HAP-1 (cell line): ENCODE measurements at regions not wholly inside any gene's neighbourhood (a gene's known extent, or its start where the extent isn't known, plus 50 kb on each side); places are given as distances from the start of the nearest gene placed in this dataset.

ENCODE experiments used
- DNase-seq, 2 experiments: peaks; one replicate each; pipeline ENCODE4 v3.0.0-alpha.2; 2016 to 2020; ENCODE audit warnings: low spot score in 2 of 2
- H3K27me3 ChIP-seq: fragments of 250-450 bp; sonication (Bioruptor Pico); 2 replicates; pipeline ENCODE4 v1.5.1; 2020; ENCODE audit warnings: low read depth, mild to moderate bottlenecking, moderate library complexity
- H3K36me3 ChIP-seq: fragments of 250-450 bp; sonication (Bioruptor Pico); replicated peaks from 2 replicates; pipeline ENCODE4 v1.5.1; 2020; ENCODE audit warnings: mild to moderate bottlenecking
- H3K4me1 ChIP-seq: fragments of 250-450 bp; sonication (Bioruptor Pico); 2 replicates; pipeline ENCODE4 v1.5.1; 2020; ENCODE audit warnings: mild to moderate bottlenecking
- H3K4me3 ChIP-seq: fragments of 250-450 bp; sonication (Bioruptor Pico); 2 replicates; pipeline ENCODE4 v1.5.1; 2020; ENCODE audit warnings: mild to moderate bottlenecking, moderate library complexity
- H3K9me3 ChIP-seq: fragments of 250-450 bp; sonication (Bioruptor Pico); 2 replicates; pipeline ENCODE4 v1.5.1; 2020; ENCODE audit warnings: mild to moderate bottlenecking, moderate library complexity
- in situ Hi-C: fragments of 300-500 bp; cut with MboI; formaldehyde crosslinking; loops from 3 replicates; pipeline ENCODE4 v1.14.3; 2020; ENCODE audit warnings: low sequenced_read_pairs, inconsistent platforms, mixed read lengths

- H3K4me1 ChIP-seq, result no peaks in the 10 kb centered on the region
- in situ Hi-C loops, result loop anchor here (25.0 kb wide), 1 partner anchor 454 kb away; no protein-coding TSS in a partner anchor
- 0 out of 2 replicates have a peak, but pooled peaks cover 2% of the 10 kb centered on the region for H3K27me3 ChIP-seq
- 0 out of 2 replicates have a peak, but pooled peaks cover 3% of the 10 kb centered on the region for H3K9me3 ChIP-seq
- no peaks in the 10 kb centered on the region for H3K36me3 ChIP-seq
- DNase-seq, result no peak
- H3K4me3 ChIP-seq, result no peak overlapping the region
These were observed 182.0 kb downstream of the KLF13 start for GRCh38 chr15:31508656-31509055.

GRCh38 chr15:31510057-31510456 is 183.4 kb downstream of the KLF13 start:
- in situ Hi-C loops, result loop anchor here (25.0 kb wide), 1 partner anchor 452 kb away; no protein-coding TSS in a partner anchor
- H3K9me3 ChIP-seq, result 0 out of 2 replicates have a peak, but pooled peaks cover 3% of the 10 kb centered on the region
- H3K36me3 ChIP-seq, result no peaks in the 10 kb centered on the region
- H3K27me3 ChIP-seq, result 0 out of 2 replicates have a peak, but pooled peaks cover 2% of the 10 kb centered on the region
- H3K4me1 ChIP-seq, result no peaks in the 10 kb centered on the region
- H3K4me3 ChIP-seq, result no peak overlapping the region
- no peak for DNase-seq

- Histone ChIP-seq H3K4me1 (no peaks in the 10 kb centered on the region), H3K9me3 (0 out of 2 replicates have a peak, but pooled peaks cover 3% of the 10 kb centered on the region), H3K36me3 (no peaks in the 10 kb centered on the region), H3K4me3 (no peak overlapping the region), H3K27me3 (no peaks in the 10 kb centered on the region)
- in situ Hi-C loops, result loop anchor here (25.0 kb wide), 1 partner anchor 450 kb away; no protein-coding TSS in a partner anchor
- DNase-seq, result no peak
These were observed 185.2 kb downstream of the KLF13 start for GRCh38 chr15:31511707-31512310.

- in situ Hi-C loops, result loop anchor here (25.0 kb wide), 1 partner anchor 449 kb away; no protein-coding TSS in a partner anchor
- Histone ChIP-seq H3K4me1 (no peaks in the 10 kb centered on the region), H3K4me3 (no peak overlapping the region), H3K36me3 (no peaks in the 10 kb centered on the region), H3K9me3 (no peaks in the 10 kb centered on the region), H3K27me3 (no peaks in the 10 kb centered on the region)
- no peak for DNase-seq
These were observed 186.5 kb downstream of the KLF13 start for GRCh38 chr15:31513178-31513577.

- H3K4me1 ChIP-seq, result no peaks in the 10 kb centered on the region; the same call in 1 of the 2 replicates
- in situ Hi-C loops, result loop anchor here (25.0 kb wide), 1 partner anchor 446 kb away; no protein-coding TSS in a partner anchor
- no peak overlapping the region for H3K4me3 ChIP-seq
- no peaks in the 10 kb centered on the region for H3K9me3 ChIP-seq
- no peak for DNase-seq
- no peaks in the 10 kb centered on the region for H3K36me3 ChIP-seq
- H3K27me3 ChIP-seq, result no peaks in the 10 kb centered on the region
These were observed 189.8 kb downstream of the KLF13 start for GRCh38 chr15:31516440-31516839.

- in situ Hi-C loops, result loop anchor here (25.0 kb wide), 1 partner anchor 445 kb away; no protein-coding TSS in a partner anchor
- DNase-seq, result no peak
- Histone ChIP-seq H3K4me3 (no peak overlapping the region), H3K27me3 (no peaks in the 10 kb centered on the region), H3K4me1 (peaks cover 4% of the 10 kb centered on the region), H3K9me3 (no peaks in the 10 kb centered on the region), H3K36me3 (no peaks in the 10 kb centered on the region)
These were observed 190.2 kb downstream of the KLF13 start for GRCh38 chr15:31516874-31517273.

- Histone ChIP-seq H3K36me3 (no peaks in the 10 kb centered on the region), H3K27me3 (no peaks in the 10 kb centered on the region), H3K9me3 (no peaks in the 10 kb centered on the region), H3K4me1 (peaks cover 12% of the 10 kb centered on the region), H3K4me3 (no peak overlapping the region)
- in situ Hi-C loops, result loop anchor here (25.0 kb wide), 1 partner anchor 445 kb away; no protein-coding TSS in a partner anchor
- DNase-seq, result no peak
These were observed 191.1 kb downstream of the KLF13 start for GRCh38 chr15:31517711-31518110.

- no peaks in the 10 kb centered on the region for H3K27me3 ChIP-seq
- H3K36me3 ChIP-seq, result no peaks in the 10 kb centered on the region
- in situ Hi-C loops, result loop anchor here (10.0 to 25.0 kb wide), 2 partner anchors 57 to 440 kb away; no protein-coding TSS in a partner anchor
- H3K4me3 ChIP-seq, result no peak overlapping the region
- H3K4me1 ChIP-seq, result peaks cover 12% of the 10 kb centered on the region
- H3K9me3 ChIP-seq, result no peaks in the 10 kb centered on the region
- peak; percentile 69 to 79 for DNase-seq
These were observed 195.4 kb downstream of the KLF13 start for GRCh38 chr15:31522028-31522427.

- no peak for DNase-seq
- in situ Hi-C loops, result loop anchor here (10.0 to 25.0 kb wide), 2 partner anchors 58 to 439 kb away; no protein-coding TSS in a partner anchor
- Histone ChIP-seq H3K27me3 (no peaks in the 10 kb centered on the region), H3K4me3 (no peak overlapping the region), H3K36me3 (no peaks in the 10 kb centered on the region), H3K9me3 (no peaks in the 10 kb centered on the region), H3K4me1 (peaks cover 12% of the 10 kb centered on the region)
These were observed 196.5 kb downstream of the KLF13 start for GRCh38 chr15:31523027-31523654.

- no peaks in the 10 kb centered on the region for H3K9me3 ChIP-seq
- H3K4me3 ChIP-seq, result no peak overlapping the region
- in situ Hi-C loops, result loop anchor here (10.0 to 25.0 kb wide), 2 partner anchors 59 to 439 kb away; no protein-coding TSS in a partner anchor
- H3K27me3 ChIP-seq, result no peaks in the 10 kb centered on the region
- H3K36me3 ChIP-seq, result no peaks in the 10 kb centered on the region
- no peak for DNase-seq
- peaks cover 12% of the 10 kb centered on the region for H3K4me1 ChIP-seq
These were observed 197.0 kb downstream of the KLF13 start for GRCh38 chr15:31523655-31524049.

GRCh38 chr15:31525185-31525695 is 198.6 kb downstream of the KLF13 start:
- Histone ChIP-seq H3K36me3 (no peaks in the 10 kb centered on the region), H3K9me3 (no peaks in the 10 kb centered on the region), H3K4me3 (no peak overlapping the region), H3K4me1 (peaks cover 12% of the 10 kb centered on the region), H3K27me3 (no peaks in the 10 kb centered on the region)
- in situ Hi-C loops, result loop anchor here (10.0 kb wide), 1 partner anchor 60 kb away; no protein-coding TSS in a partner anchor
- DNase-seq, result no peak

GRCh38 chr15:31525988-31526665 is 199.5 kb downstream of the KLF13 start:
- in situ Hi-C loops, result loop anchor here (10.0 kb wide), 1 partner anchor 61 kb away; no protein-coding TSS in a partner anchor
- H3K27me3 ChIP-seq, result no peaks in the 10 kb centered on the region
- no peaks in the 10 kb centered on the region for H3K9me3 ChIP-seq
- H3K36me3 ChIP-seq, result no peaks in the 10 kb centered on the region
- peaks cover 12% of the 10 kb centered on the region for H3K4me1 ChIP-seq
- no peak for DNase-seq
- no peak overlapping the region for H3K4me3 ChIP-seq
